NCI-H2227 (cell line): ENCODE measurements at regions not wholly inside any gene's neighbourhood (a gene's known extent, or its start where the extent isn't known, plus 50 kb on each side); places are given as distances from the start of the nearest gene placed in this dataset.
"Not testable (repeated sequence)": the region's sequence is repeated elsewhere in the genome, so short reads cannot be mapped to it uniquely, and the experiment has no call there.

Experiments
- DNase-seq: peaks from one replicate; lab custom pipeline; 2025; ENCODE audit not compliant: unreplicated experiment; lab: John Stamatoyannopoulos, UW

GRCh38 chr13:80821466-80821865 lies 480.5 kb upstream of the SPRY2 start:
- no peak for DNase-seq

GRCh38 chr13:80817979-80818378 lies 477.1 kb upstream of the SPRY2 start:
- no peak for DNase-seq

DNA sequence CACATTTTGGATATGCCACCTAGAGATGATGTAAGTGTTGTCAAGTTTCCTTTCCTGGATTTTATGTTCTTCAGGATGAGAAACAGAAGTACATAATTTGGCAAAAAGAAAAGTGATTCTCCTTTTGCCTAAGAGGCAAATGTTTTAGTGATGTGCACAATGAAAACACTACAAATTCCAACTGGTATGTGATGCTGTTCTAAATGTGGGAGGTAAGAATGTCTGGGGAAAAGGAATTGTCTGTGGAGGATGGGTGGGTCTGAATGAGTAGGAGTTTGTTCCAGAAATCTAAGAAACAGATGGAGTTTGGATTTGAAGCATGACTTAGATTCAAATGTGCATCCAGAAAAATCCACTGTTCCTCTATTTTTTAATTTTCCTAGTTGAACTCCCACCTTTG lies 473.6 kb upstream of the SPRY2 start:
- DNase-seq, result no peak

DNA sequence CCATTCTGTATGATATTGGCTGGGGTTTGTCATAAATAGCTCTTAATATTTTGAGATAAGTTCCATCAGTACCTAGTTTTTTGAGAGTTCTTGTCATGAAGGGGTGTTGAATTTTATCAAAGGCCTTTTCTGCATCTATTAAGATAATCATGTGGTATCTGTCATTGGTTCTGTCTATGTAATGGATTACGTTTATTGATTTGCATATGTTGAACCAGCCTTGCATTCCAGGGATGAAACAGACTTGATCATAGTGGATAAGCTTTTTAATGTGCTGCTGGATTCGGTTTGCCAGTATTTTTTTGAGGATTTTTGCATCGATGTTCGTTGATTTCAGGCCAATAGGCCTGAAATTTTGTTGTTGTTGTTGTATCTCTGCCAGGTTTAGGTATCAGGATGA lies 469.4 kb upstream of the SPRY2 start:
- DNase-seq, result not testable (repeated sequence)

DNA sequence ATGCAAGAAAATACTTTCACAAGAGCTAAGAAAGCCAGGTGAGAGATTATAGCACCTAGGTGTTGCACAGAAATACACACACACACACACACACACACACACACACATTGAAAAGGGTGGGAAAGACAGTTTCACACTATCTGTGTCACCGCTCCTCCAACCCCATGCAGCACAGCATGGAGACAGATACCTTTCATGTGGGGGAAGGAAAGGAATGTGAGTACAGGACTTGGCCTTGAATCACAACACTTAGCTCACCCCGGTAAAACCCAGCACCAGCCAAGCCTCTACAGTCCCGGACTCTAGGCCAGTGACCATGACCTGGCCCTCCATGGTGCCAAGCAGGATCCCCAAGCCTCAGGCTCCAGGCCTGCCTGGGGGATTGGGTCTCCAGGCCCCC lies 462.0 kb upstream of the SPRY2 start:
- DNase-seq, result no peak

GRCh38 chr13:80798576-80799133 lies 457.7 kb upstream of the SPRY2 start:
- no peak for DNase-seq

- DNase-seq, result no peak
Measured at GRCh38 chr13:80787604-80788003, 446.7 kb upstream of the SPRY2 start.

GRCh38 chr13:80783926-80784565 lies 443.1 kb upstream of the SPRY2 start:
- DNase-seq, result no peak

- DNase-seq, result peak; percentile 63
Measured at GRCh38 chr13:80782441-80782840, 441.5 kb upstream of the SPRY2 start.

- no peak for DNase-seq
Measured at GRCh38 chr13:80778297-80778696, 437.4 kb upstream of the SPRY2 start.

GRCh38 chr13:80757694-80758093 lies 416.8 kb upstream of the SPRY2 start:
- DNase-seq, result no peak

DNA sequence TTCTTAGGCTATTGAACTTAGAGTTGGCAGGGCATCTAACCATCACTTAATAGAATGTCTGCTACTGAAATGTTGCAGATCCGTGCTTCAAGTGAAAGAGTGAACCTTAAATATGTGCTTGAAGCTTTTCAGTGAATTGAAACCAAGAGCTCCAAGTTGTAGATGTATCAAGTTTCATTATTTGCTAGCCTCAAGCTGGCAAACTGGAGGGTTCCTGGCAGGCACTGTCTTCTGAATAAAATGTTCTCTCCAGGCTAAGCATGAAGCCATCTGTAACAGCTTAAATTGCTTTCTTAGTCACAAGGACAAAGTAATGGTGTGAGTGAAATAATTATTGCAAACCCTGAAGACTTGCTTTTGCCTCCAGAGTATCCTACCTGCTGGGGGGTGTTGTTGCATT lies 415.0 kb upstream of the SPRY2 start:
- peak; percentile 8 for DNase-seq

DNA sequence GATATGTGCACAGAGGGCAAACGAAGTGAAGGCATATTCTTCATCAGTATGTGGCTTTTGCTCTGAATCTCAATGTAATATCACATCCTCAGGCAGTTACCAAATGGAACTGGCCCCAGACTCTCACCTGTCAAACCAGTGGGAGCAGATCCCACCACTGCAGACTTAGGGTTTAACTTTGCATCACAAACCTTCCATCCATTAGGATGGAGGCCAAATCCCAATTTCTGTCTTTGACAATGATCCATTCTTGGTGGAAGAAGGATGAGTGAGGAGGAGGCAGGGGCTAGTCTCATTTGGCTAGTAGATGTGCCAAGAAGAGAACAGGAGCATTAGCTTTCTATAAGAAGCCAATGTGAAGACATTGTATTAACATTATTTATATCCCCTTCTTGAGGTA lies 413.5 kb upstream of the SPRY2 start:
- DNase-seq, result no peak

- DNase-seq, result no peak
Measured at GRCh38 chr13:80753866-80754265, 412.9 kb upstream of the SPRY2 start.

DNA sequence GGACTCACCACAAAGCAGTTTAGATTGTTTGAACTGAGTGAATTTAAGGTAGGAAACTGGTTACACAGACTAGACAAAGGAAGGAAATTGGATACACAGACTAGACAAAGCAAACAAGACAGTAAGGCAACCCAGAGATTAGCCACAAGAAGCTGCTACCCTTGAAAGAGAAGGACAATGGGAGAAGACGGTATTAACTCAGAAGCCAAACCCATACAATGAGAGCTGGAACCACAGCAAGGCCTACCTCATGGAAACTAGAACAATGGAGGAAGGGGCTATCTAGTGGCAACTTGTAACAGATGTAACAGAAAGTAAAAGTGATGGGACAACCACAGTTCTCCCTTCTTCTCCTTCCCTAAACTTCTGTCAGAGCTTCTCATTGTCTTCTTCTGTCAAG lies 410.9 kb upstream of the SPRY2 start:
- no peak for DNase-seq

DNA sequence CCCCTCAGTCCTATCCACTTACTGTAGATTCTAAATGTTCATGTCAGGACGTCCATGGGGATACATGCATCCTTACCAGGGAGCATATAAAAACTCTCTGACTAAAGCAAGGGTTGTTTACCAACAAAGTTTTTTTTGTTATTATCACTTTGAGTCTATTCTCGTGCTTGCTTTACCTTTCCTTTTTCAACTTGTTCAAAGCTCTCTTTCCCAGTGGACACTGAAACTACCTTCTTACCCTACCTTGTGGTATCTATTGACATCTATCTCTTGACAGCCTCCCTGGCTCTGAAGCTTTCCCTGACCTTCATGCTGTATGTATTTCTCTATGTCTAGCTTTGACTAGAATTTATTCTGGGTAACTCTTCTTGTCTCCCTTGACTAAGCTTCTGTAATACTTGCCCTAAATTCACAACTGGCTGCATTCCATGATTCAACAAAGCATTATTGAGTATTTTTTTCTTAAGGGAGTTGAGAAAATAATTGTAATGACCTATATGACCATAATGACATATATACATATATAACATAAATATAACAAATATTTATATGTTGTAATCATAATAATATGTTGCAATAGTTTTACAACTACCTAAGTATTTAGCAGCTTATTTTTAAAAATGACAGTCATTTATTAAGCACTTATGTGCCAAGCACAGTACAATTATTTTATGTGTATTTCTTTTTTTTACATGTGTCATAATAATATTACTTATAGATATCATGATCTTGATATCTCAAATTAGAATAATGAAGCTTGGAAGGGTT lies 403.4 kb upstream of the SPRY2 start:
- DNase-seq, result no peak

- peak; percentile 4 for DNase-seq
Measured at GRCh38 chr13:80742033-80742432, 401.1 kb upstream of the SPRY2 start.

GRCh38 chr13:80740071-80740470 lies 399.1 kb upstream of the SPRY2 start:
- DNase-seq, result no peak

- no peak for DNase-seq
Measured at GRCh38 chr13:80737513-80737912, 396.6 kb upstream of the SPRY2 start.

GRCh38 chr13:80727321-80727975 lies 386.5 kb upstream of the SPRY2 start:
- DNase-seq, result no peak

- no peak for DNase-seq
Measured at GRCh38 chr13:80726868-80727267, 385.9 kb upstream of the SPRY2 start.

DNA sequence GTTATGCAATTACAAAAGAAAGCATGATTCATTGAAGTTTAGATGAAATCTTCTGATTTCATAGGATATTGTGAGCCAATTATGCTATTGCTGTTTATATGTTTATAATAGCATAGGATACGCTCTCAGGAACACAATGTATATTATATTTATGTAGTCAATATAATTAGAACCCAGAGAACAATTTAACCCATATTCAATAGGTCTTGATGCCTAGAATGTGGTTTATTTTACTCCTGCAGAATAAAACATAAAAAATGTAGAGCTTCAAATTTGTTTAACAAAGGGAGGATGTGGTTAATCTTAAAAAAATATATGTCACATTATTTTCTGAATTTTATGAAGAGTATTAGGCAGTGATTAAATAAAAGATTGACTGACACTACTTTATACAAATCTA lies 380.8 kb upstream of the SPRY2 start:
- no peak for DNase-seq
